ENCODE measurements at regions not wholly inside any gene's neighbourhood (a gene's known extent, or its start where the extent isn't known, plus 50 kb on each side); places are given as distances from the start of the nearest gene placed in this dataset.

DNA sequence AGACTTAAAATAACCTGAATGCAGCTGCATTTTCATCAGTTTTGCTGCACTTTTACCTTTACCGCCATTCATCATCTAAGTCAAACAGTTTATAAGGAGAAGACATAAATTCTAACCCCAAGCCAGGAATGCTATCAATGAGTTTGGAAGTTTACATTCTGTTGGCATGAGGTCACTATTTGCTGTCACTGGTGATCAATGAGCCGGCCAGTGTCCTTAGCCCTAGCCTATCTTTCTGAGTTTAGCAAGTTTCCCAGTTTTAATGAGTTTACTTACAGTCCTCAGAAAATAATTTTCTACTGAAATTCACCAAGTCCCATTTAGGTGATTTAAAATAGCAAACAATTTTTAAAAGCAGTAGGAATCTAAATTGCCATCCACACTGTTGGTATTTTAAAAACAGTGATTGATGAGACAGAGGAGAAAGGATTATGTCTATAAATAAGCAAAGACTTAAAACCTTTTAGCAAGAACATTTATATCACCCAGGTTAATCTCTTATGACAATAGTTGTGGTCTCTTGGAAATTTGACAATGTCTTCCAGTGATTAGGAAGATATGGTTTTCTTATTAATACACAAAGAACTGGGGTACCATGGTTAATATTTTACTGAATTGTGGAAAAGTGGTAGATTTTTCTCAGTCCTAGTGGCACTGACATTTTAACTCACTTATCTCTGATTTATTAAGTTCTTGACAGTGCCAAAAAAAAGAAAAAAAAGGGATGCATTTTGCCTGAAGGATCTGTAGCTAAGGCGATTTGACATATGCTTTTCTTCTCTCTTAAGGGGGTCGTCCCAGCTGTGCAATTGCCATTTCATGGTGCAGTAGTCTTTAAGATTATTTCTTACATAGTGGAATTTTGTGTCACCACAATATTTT lies 443.4 kb upstream of the ANKRD30A start:
- Histone ChIP-seq H3K4me1 (ENCODE audit: control insufficient read depth in 1 of 2, insufficient read depth in 2 of 2, low read length in 2 of 2) (no peaks in the 10 kb centered on the region), H3K9ac (ENCODE audit: low read length) (no peak overlapping the region), H3K4me3 (replicated peaks in 1 of 2; ENCODE audit: low read depth in 1 of 2, low read length in 2 of 2) (no peak overlapping the region), H3K9me3 (ENCODE audit: control insufficient read depth in 1 of 2, insufficient read depth in 1 of 2, low read depth in 1 of 2, low read length in 2 of 2) (peaks cover 7 to 8% of the 10 kb centered on the region in 2 experiments; a peak in 2 of 4 replicates), H3K9me2 (ENCODE audit: insufficient read depth) (no peaks in the 10 kb centered on the region), H3K36me3 (ENCODE audit: control insufficient read depth in 1 of 2, insufficient read depth in 2 of 2, low read length in 2 of 2) (no peaks in the 10 kb centered on the region; a peak in 1 of 4 replicates), H4K20me1 (ENCODE audit: insufficient read depth) (no peaks in the 10 kb centered on the region), H3K79me2 (ENCODE audit: insufficient read depth, low read length) (no peaks in the 10 kb centered on the region), H3K27ac (ENCODE audit: low read depth, low read length) (no peak overlapping the region), H3K4me2 (ENCODE audit: low read length) (no peak overlapping the region), H2AFZ (ENCODE audit: low read depth, low read length, poor library complexity, severe bottlenecking) (no peak overlapping the region), H3K27me3 (ENCODE audit: insufficient read depth, low read length) (no peaks in the 10 kb centered on the region)
- intact Hi-C loops (cut with micrococcal nuclease), result no loop called here
- BruUV-seq (replicated peaks), result no TSS peak
- ChIA-PET POLR2A (no interaction called here), RAD21 (ENCODE audit: low non-redundant PET in 1 of 2, low total read pairs in 2 of 2, uncharacterized antibody in 2 of 2, unreplicated experiment in 2 of 2) (no interaction called here), CTCF (no interaction called here)
- ATAC-seq (no peak), DNase-seq (ENCODE audit: low read depth, low spot score) (no peak)
- TF ChIP-seq, protein P1, sequence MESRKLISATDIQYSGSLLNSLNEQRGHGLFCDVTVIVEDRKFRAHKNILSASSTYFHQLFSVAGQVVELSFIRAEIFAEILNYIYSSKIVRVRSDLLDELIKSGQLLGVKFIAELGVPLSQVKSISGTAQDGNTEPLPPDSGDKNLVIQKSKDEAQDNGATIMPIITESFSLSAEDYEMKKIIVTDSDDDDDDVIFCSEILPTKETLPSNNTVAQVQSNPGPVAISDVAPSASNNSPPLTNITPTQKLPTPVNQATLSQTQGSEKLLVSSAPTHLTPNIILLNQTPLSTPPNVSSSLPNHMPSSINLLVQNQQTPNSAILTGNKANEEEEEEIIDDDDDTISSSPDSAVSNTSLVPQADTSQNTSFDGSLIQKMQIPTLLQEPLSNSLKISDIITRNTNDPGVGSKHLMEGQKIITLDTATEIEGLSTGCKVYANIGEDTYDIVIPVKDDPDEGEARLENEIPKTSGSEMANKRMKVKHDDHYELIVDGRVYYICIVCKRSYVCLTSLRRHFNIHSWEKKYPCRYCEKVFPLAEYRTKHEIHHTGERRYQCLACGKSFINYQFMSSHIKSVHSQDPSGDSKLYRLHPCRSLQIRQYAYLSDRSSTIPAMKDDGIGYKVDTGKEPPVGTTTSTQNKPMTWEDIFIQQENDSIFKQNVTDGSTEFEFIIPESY (IDR thresholded peaks at IDR 0.05; ENCODE audit: extremely low read depth, insufficient replicate concordance, low read length), result no peak
- TF ChIP-seq, protein P2, sequence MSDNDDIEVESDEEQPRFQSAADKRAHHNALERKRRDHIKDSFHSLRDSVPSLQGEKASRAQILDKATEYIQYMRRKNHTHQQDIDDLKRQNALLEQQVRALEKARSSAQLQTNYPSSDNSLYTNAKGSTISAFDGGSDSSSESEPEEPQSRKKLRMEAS (IDR thresholded peaks at IDR 0.05), result no peak
- TF ChIP-seq SP1 (IDR thresholded peaks at IDR 0.05; ENCODE audit: low read depth), result no peak
- TF ChIP-seq EZH2 (IDR thresholded peaks at IDR 0.05), result no peak
- TF ChIP-seq POLR2AphosphoS5 (IDR thresholded peaks at IDR 0.05; ENCODE audit: low read depth, low read length), result no peak
- TF ChIP-seq CBX3 (IDR thresholded peaks at IDR 0.05; ENCODE audit: low read depth), result no peak
- TF ChIP-seq RAD21 (IDR thresholded peaks at IDR 0.05; ENCODE audit: low read depth), result no peak
- no peak for TF ChIP-seq SRF (IDR thresholded peaks at IDR 0.05; ENCODE audit: low read depth)
- TF ChIP-seq ZFX (IDR thresholded peaks at IDR 0.05), result no peak
- no peak for TF ChIP-seq ZNF274 (IDR thresholded peaks at IDR 0.05; ENCODE audit: low read depth, low read length)
- TF ChIP-seq JUND (IDR thresholded peaks at IDR 0.05), result no peak
- no peak for TF ChIP-seq EZH2phosphoT487 (IDR thresholded peaks at IDR 0.05; ENCODE audit: borderline replicate concordance)
- TF ChIP-seq SIN3A (IDR thresholded peaks at IDR 0.05; ENCODE audit: low read depth), result no peak
- TF ChIP-seq, protein P3, sequence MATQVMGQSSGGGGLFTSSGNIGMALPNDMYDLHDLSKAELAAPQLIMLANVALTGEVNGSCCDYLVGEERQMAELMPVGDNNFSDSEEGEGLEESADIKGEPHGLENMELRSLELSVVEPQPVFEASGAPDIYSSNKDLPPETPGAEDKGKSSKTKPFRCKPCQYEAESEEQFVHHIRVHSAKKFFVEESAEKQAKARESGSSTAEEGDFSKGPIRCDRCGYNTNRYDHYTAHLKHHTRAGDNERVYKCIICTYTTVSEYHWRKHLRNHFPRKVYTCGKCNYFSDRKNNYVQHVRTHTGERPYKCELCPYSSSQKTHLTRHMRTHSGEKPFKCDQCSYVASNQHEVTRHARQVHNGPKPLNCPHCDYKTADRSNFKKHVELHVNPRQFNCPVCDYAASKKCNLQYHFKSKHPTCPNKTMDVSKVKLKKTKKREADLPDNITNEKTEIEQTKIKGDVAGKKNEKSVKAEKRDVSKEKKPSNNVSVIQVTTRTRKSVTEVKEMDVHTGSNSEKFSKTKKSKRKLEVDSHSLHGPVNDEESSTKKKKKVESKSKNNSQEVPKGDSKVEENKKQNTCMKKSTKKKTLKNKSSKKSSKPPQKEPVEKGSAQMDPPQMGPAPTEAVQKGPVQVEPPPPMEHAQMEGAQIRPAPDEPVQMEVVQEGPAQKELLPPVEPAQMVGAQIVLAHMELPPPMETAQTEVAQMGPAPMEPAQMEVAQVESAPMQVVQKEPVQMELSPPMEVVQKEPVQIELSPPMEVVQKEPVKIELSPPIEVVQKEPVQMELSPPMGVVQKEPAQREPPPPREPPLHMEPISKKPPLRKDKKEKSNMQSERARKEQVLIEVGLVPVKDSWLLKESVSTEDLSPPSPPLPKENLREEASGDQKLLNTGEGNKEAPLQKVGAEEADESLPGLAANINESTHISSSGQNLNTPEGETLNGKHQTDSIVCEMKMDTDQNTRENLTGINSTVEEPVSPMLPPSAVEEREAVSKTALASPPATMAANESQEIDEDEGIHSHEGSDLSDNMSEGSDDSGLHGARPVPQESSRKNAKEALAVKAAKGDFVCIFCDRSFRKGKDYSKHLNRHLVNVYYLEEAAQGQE (IDR thresholded peaks at IDR 0.05; ENCODE audit: low read depth), result no peak
- no peak for TF ChIP-seq YY1 (IDR thresholded peaks at IDR 0.05; ENCODE audit: extremely low read depth, insufficient replicate concordance, low read depth, low read length)
- no peak for TF ChIP-seq CEBPB (IDR thresholded peaks at IDR 0.05; ENCODE audit: low read depth)
- TF ChIP-seq EGR1 (IDR thresholded peaks at IDR 0.05; ENCODE audit: low read depth), result no peak
- no peak for TF ChIP-seq FOSL1 (IDR thresholded peaks at IDR 0.05; ENCODE audit: low read depth)
